ENCODE measurements at regions not wholly inside any gene's neighbourhood (a gene's known extent, or its start where the extent isn't known, plus 50 kb on each side); places are given as distances from the start of the nearest gene placed in this dataset.

GRCh38 chr2:180625006-180625844, 355.2 kb upstream of the UBE2E3 start:
- no peak for TF ChIP-seq CTCF (IDR thresholded peaks at IDR 0.05; ENCODE audit: insufficient read depth, low read length, poor library complexity, severe bottlenecking)
- TF ChIP-seq EZH2phosphoT487 (conservative IDR thresholded peaks at IDR 0.05; ENCODE audit: low read length), result no peak

All from SU-DHL-6 (cell line).